GM23248 (cell line): ENCODE measurements at regions not wholly inside any gene's neighbourhood (a gene's known extent, or its start where the extent isn't known, plus 50 kb on each side); places are given as distances from the start of the nearest gene placed in this dataset.

Experiments
- EZH2 ChIP-seq: fragments of 200-600 bp; sonication (generic); IDR thresholded peaks from 2 replicates; pipeline ENCODE4 v1.6.1; 2018; ENCODE audit warnings: antibody characterized with exemption, mild to moderate bottlenecking; ENCODE audit not compliant: insufficient read depth, poor library complexity, severe bottlenecking
- EZH2phosphoT487 ChIP-seq: fragments of 200-600 bp; sonication (generic); IDR thresholded peaks from 2 replicates; pipeline ENCODE4 v1.6.1; 2018; ENCODE audit warnings: antibody characterized with exemption, moderate library complexity, mild to moderate bottlenecking, low read depth; ENCODE audit not compliant: insufficient read depth

- TF ChIP-seq EZH2 (no peak), EZH2phosphoT487 (no peak)
Measured at GRCh38 chr7:19619122-19619521, 89.7 kb downstream of the POLR1F start.
